Hepatocyte (in vitro differentiated cells): ENCODE measurements at regions not wholly inside any gene's neighbourhood (a gene's known extent, or its start where the extent isn't known, plus 50 kb on each side); places are given as distances from the start of the nearest gene placed in this dataset.

Experiments
- DNase-seq: peaks from one replicate; pipeline ENCODE4 v3.0.0-alpha.2; 2016; ENCODE audit warnings: low spot score
- H2AFZ ChIP-seq: fragments of 200-600 bp; sonication (generic); 2 replicates; pipeline ENCODE4 v1.6.0; 2016; ENCODE audit warnings: antibody characterized with exemption, mild to moderate bottlenecking
- H3K27ac ChIP-seq: fragments of 200-600 bp; sonication (generic); 2 replicates; pipeline ENCODE4 v1.5.1; 2016; ENCODE audit warnings: mild to moderate bottlenecking
- H3K27me3 ChIP-seq: fragments of 200-600 bp; sonication (generic); 2 replicates; pipeline ENCODE4 v1.6.1; 2016
- H3K36me3 ChIP-seq: fragments of 200-600 bp; sonication (generic); replicated peaks from 2 replicates; pipeline ENCODE4 v1.5.1; 2016; ENCODE audit warnings: low read depth; ENCODE audit not compliant: insufficient read depth
- H3K4me1 ChIP-seq: fragments of 200-600 bp; sonication (generic); 2 replicates; pipeline ENCODE4 v1.5.1; 2016; ENCODE audit warnings: mild to moderate bottlenecking, moderate library complexity; ENCODE audit not compliant: insufficient read depth
- H3K4me2 ChIP-seq: fragments of 200-600 bp; sonication (generic); 2 replicates; pipeline ENCODE4 v1.6.0; 2016
- H3K4me3 ChIP-seq: fragments of 200-600 bp; sonication (generic); 2 replicates; pipeline ENCODE4 v1.5.1; 2016; ENCODE audit warnings: mild to moderate bottlenecking
- H3K79me2 ChIP-seq: fragments of 200-600 bp; sonication (generic); 2 replicates; pipeline ENCODE4 v1.6.0; 2017; ENCODE audit warnings: mild to moderate bottlenecking
- H3K9me2 ChIP-seq: fragments of 200-600 bp; sonication (generic); replicated peaks from 2 replicates; pipeline ENCODE4 v1.6.0; 2017; ENCODE audit warnings: mild to moderate bottlenecking; ENCODE audit not compliant: insufficient read depth
- H3K9me3 ChIP-seq: fragments of 200-600 bp; sonication (generic); 2 replicates; pipeline ENCODE4 v1.5.1; 2016; ENCODE audit warnings: low read depth, mild to moderate bottlenecking
- H4K20me1 ChIP-seq: fragments of 200-600 bp; sonication (generic); 2 replicates; pipeline ENCODE4 v1.6.0; 2016; ENCODE audit warnings: mild to moderate bottlenecking; ENCODE audit not compliant: insufficient read depth, poor library complexity, severe bottlenecking
- EZH2 ChIP-seq: fragments of 200-600 bp; sonication (generic); IDR thresholded peaks from 2 replicates; pipeline ENCODE4 v1.6.1; 2016; ENCODE audit warnings: antibody characterized with exemption, mild to moderate bottlenecking, borderline replicate concordance
- EZH2phosphoT487 ChIP-seq: fragments of 200-600 bp; sonication (generic); IDR thresholded peaks from one replicate; pipeline ENCODE4 v1.6.1; 2018; ENCODE audit warnings: antibody characterized with exemption, mild to moderate bottlenecking, low read depth, moderate library complexity; ENCODE audit not compliant: unreplicated experiment, severe bottlenecking
- WGBS: methylation state at CpG from one replicate; pipeline ENCODE4 v1.1.6; 2016; ENCODE audit warnings: low lambda C conversion rate; ENCODE audit errors: missing lambda C conversion rate; 5-methylcytosine and 5-hydroxymethylcytosine counted together
- TF ChIP-seq, protein P1 (sequence below): fragments of 200-600 bp; sonication (generic); IDR thresholded peaks from 2 replicates; pipeline ENCODE4 v1.5.1; 2016; ENCODE audit warnings: antibody characterized with exemption, mild to moderate bottlenecking; ENCODE audit not compliant: poor library complexity

DNA sequence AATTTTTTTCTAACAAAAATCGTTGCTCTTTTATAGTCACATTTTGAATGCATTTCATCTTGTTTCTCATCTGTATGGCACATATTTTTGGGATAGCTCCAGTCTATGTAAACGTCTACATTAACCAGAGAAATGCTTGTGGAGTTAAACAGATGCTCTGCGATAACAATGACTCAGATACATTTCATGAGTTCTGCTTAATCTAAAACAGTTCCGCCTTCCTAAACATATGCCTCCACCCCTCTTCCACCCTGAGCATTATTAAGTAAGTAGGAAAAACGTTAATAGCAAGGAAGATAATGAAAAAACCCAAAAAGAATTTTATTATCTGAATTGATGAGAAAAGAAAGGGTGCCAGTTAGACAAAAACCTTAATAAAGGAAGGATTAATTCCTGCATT lies 396.1 kb downstream of the TUSC7 start:
- H3K4me1 ChIP-seq, result no peaks in the 10 kb centered on the region
- no peaks in the 10 kb centered on the region for H3K27me3 ChIP-seq
- no peaks in the 10 kb centered on the region for H4K20me1 ChIP-seq
- WGBS, result 52% methylated on average over 5 of the region's 5 CpGs
- TF ChIP-seq, protein P1, sequence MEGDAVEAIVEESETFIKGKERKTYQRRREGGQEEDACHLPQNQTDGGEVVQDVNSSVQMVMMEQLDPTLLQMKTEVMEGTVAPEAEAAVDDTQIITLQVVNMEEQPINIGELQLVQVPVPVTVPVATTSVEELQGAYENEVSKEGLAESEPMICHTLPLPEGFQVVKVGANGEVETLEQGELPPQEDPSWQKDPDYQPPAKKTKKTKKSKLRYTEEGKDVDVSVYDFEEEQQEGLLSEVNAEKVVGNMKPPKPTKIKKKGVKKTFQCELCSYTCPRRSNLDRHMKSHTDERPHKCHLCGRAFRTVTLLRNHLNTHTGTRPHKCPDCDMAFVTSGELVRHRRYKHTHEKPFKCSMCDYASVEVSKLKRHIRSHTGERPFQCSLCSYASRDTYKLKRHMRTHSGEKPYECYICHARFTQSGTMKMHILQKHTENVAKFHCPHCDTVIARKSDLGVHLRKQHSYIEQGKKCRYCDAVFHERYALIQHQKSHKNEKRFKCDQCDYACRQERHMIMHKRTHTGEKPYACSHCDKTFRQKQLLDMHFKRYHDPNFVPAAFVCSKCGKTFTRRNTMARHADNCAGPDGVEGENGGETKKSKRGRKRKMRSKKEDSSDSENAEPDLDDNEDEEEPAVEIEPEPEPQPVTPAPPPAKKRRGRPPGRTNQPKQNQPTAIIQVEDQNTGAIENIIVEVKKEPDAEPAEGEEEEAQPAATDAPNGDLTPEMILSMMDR, result no peak
- TF ChIP-seq EZH2phosphoT487 (no peak), EZH2 (no peak)
- no peak overlapping the region for H2AFZ ChIP-seq
- H3K79me2 ChIP-seq, result no peaks in the 10 kb centered on the region
- H3K36me3 ChIP-seq, result no peaks in the 10 kb centered on the region
- H3K4me2 ChIP-seq, result no peak overlapping the region
- no peak overlapping the region for H3K4me3 ChIP-seq
- no peaks in the 10 kb centered on the region for H3K9me2 ChIP-seq
- H3K27ac ChIP-seq, result no peak overlapping the region
- no peak for DNase-seq
- no peaks in the 10 kb centered on the region for H3K9me3 ChIP-seq

DNA sequence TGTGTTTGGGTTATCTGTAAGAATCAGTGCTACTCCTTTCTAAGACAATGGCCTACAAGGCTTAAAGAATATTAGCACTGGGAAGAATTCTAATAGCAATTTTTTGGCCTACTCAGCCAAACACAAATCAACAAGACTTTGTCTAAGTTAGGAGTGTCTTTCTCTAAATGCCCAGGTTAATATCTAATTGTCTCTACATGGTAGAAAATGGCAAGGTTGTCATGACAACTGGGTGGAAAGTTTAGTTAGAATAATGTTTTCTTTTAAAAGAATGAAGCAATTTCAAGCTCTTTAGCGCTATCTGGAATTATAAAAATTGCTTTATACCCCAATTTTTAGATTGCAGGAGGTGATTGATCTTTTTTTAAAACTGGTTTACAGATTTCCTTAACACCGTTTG lies 396.8 kb downstream of the TUSC7 start:
- 93% methylated on average over 2 of the region's 2 CpGs for WGBS
- H3K36me3 ChIP-seq, result no peaks in the 10 kb centered on the region
- no peaks in the 10 kb centered on the region for H3K79me2 ChIP-seq
- no peak overlapping the region for H3K4me2 ChIP-seq
- H3K27me3 ChIP-seq, result no peaks in the 10 kb centered on the region
- H4K20me1 ChIP-seq, result no peaks in the 10 kb centered on the region
- no peak overlapping the region for H3K4me3 ChIP-seq
- no peaks in the 10 kb centered on the region for H3K4me1 ChIP-seq
- no peaks in the 10 kb centered on the region for H3K9me2 ChIP-seq
- no peak for DNase-seq
- H3K27ac ChIP-seq, result no peak overlapping the region
- H2AFZ ChIP-seq, result no peak overlapping the region
- TF ChIP-seq, protein P1, result no peak
- TF ChIP-seq EZH2phosphoT487 (no peak), EZH2 (no peak)
- no peaks in the 10 kb centered on the region for H3K9me3 ChIP-seq

DNA sequence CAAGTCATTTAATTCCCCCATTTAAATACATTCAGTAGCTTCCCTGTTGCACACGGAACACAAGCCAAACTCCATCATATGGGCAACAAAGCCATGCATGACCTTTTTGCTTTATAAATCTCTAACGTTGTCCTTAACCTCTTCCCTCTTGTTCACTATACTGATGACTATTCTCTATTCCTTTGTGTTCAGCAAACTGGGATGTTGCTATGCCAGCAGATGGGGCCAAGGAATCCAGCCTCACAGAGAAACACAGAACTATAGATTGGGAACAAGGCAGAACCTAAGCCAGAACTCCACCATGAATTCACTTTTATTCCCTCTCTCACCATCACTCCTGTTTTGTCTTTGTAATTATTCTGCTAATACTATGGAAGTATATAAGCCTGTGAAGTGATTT lies 398.4 kb downstream of the TUSC7 start:
- H3K9me3 ChIP-seq, result no peaks in the 10 kb centered on the region
- no peak for TF ChIP-seq EZH2phosphoT487
- TF ChIP-seq EZH2, result no peak
- TF ChIP-seq, protein P1, result no peak
- WGBS, result 98% methylated on average over 2 of the region's 2 CpGs
- no peaks in the 10 kb centered on the region for H3K36me3 ChIP-seq
- H3K4me2 ChIP-seq, result no peak overlapping the region
- H4K20me1 ChIP-seq, result no peaks in the 10 kb centered on the region
- H3K27ac ChIP-seq, result no peak overlapping the region
- H3K4me1 ChIP-seq, result no peaks in the 10 kb centered on the region
- H3K79me2 ChIP-seq, result no peaks in the 10 kb centered on the region
- H2AFZ ChIP-seq, result no peak overlapping the region
- H3K27me3 ChIP-seq, result no peaks in the 10 kb centered on the region
- H3K9me2 ChIP-seq, result no peaks in the 10 kb centered on the region
- no peak for DNase-seq
- H3K4me3 ChIP-seq, result no peak overlapping the region

DNA sequence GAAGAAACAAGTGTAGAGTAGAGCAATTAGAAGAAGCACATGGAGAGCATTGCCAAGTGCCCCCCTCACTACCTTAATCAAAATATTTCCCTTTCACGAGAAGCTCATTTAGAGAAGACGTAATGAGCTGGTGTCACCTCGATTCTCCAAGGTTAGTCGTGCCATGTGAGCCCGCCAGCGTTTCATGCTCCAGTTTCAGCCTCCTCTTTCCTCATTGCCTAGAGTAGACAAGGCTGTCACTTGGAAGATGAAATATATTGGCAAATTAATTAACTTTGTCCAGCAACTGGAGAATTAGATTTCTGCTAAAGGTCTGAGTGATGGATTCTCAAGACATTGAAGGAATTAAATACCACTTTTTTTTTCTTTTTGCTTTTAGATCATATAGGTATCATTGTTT lies 399.6 kb downstream of the TUSC7 start:
- H3K4me1 ChIP-seq, result no peaks in the 10 kb centered on the region
- no peaks in the 10 kb centered on the region for H3K36me3 ChIP-seq
- no peak overlapping the region for H3K4me2 ChIP-seq
- DNase-seq, result no peak
- no peaks in the 10 kb centered on the region for H4K20me1 ChIP-seq
- H3K27ac ChIP-seq, result no peak overlapping the region
- no peaks in the 10 kb centered on the region for H3K27me3 ChIP-seq
- no peak overlapping the region for H2AFZ ChIP-seq
- no peaks in the 10 kb centered on the region for H3K9me2 ChIP-seq
- no peaks in the 10 kb centered on the region for H3K79me2 ChIP-seq
- H3K4me3 ChIP-seq, result no peak overlapping the region
- no peak for TF ChIP-seq EZH2phosphoT487
- TF ChIP-seq EZH2, result no peak
- TF ChIP-seq, protein P1, result no peak
- no peaks in the 10 kb centered on the region for H3K9me3 ChIP-seq
- 96% methylated on average over 6 of the region's 6 CpGs for WGBS
